Stimulated activated effector memory CD8-positive, alpha-beta T cell treated with anti-CD3 and anti-CD28 coated beads, Interleukin-12 subunit alpha, Interleukin-12 subunit beta, amount 100 ng/mL, for 72 hours (primary cell): ENCODE measurements at regions not wholly inside any gene's neighbourhood (a gene's known extent, or its start where the extent isn't known, plus 50 kb on each side); places are given as distances from the start of the nearest gene placed in this dataset.
"Not testable (repeated sequence)": the region's sequence is repeated elsewhere in the genome, so short reads cannot be mapped to it uniquely, and the experiment has no call there.

Source experiments
- ATAC-seq: fragments of 150-1000 bp; cut with Tn5 transposase; 2 replicates; pipeline ENCODE4 v1.10.0; 2021
- DNase-seq, 2 donors: peaks; one replicate each; pipeline ENCODE4 v3.0.0; 2021 to 2022; ENCODE audit warnings: low spot score in 2 of 2
- H3K27ac Mint-ChIP-seq: one replicate; pipeline ENCODE4 v1.8.0; 2022; ENCODE audit warnings: mild to moderate bottlenecking, mixed read lengths
- H3K36me3 Mint-ChIP-seq: one replicate; pipeline ENCODE4 v1.8.0; 2022; ENCODE audit warnings: mild to moderate bottlenecking, mixed read lengths
- H3K4me1 Mint-ChIP-seq: one replicate; pipeline ENCODE4 v1.8.0; 2022; ENCODE audit warnings: mixed read lengths
- H3K4me3 Mint-ChIP-seq: one replicate; pipeline ENCODE4 v1.8.0; 2022; ENCODE audit warnings: mild to moderate bottlenecking, mixed read lengths
- H3K9me3 Mint-ChIP-seq: one replicate; pipeline ENCODE4 v1.8.0; 2022; ENCODE audit warnings: mixed read lengths

DNA sequence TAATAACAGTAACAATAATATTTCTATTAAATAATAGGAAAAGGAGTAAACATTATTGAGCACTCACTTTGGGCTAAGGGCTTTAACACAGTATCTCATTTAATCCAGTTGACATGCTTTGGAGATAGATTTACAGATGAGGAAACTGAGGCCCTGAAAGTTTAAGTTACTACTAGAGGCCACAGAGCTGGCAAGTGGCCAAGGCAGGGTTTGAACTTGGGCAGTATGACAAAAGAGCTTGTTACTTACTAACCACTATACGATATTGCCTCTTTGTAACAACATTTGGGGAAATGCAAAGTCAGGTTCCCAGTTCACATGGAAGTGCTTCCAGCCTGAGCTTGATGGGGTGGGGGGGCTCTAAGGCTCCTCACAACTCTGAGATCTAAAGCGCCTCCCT is 149.1 kb upstream of the LMCD1 start:
- no peak overlapping the region for H3K27ac Mint-ChIP-seq
- no peak for DNase-seq
- H3K36me3 Mint-ChIP-seq = peaks cover 7% of the 10 kb centered on the region
- ATAC-seq = no peak
- peaks cover 4% of the 10 kb centered on the region for H3K9me3 Mint-ChIP-seq
- no peak overlapping the region for H3K4me3 Mint-ChIP-seq
- peaks cover 30% of the 10 kb centered on the region for H3K4me1 Mint-ChIP-seq

DNA sequence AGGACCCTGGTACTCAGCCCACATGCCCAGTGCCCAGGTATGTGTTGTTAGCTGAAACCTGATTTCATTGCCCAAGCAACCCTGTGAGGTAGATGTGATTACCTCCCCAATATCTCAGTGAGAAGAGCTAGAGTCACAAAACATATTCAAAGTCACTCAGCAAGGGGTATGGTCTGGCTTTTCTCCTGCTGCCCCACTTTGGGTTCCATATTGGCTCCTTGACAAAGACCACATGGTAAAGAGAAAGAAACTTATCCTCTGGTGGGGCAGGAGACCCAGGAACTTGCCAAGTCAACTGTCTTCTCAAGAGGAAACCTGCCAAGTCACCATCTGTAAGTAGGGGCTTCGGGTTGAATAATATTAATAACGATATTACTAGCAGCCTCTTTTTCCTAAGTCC is 148.3 kb upstream of the LMCD1 start:
- peaks cover 7% of the 10 kb centered on the region for H3K9me3 Mint-ChIP-seq
- ATAC-seq (no peak), DNase-seq (no peak)
- peaks cover 38% of the 10 kb centered on the region for H3K4me1 Mint-ChIP-seq
- peaks cover 7% of the 10 kb centered on the region for H3K36me3 Mint-ChIP-seq
- H3K27ac Mint-ChIP-seq = no peak overlapping the region
- H3K4me3 Mint-ChIP-seq = no peak overlapping the region

- H3K4me3 Mint-ChIP-seq = no peak overlapping the region
Observed at GRCh38 chr3:8355346-8355745, 146.3 kb upstream of the LMCD1 start.

DNA sequence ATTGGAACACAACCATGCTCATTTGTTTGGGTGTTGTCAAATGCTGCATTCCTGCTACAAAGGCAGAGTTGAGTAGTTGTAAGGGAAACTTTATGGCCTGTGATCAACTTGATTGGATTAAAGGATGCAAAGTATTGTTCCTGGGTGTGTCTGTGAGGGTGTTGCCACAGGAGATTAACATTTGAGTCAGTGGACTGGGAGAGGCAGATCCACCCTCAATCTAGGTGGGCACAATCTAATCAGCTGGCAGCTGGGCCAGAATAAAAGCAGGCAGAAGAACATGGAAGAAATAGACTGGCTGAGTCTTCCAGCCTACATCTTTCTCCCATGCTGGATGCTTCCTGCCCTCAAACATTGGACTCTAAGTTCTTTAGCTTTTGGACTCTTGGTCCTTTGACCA is 145.6 kb upstream of the LMCD1 start:
- not testable (repeated sequence) for H3K4me3 Mint-ChIP-seq, ATAC-seq
- H3K27ac Mint-ChIP-seq = peak overlapping the region; percentile 84

More at GRCh38 chr3:8355346-8355745, 146.3 kb upstream of the LMCD1 start:
- ATAC-seq = no peak
- peak overlapping the region; percentile 84 for H3K27ac Mint-ChIP-seq
- DNase-seq = no peak
- peaks cover 7% of the 10 kb centered on the region for H3K36me3 Mint-ChIP-seq
- H3K4me1 Mint-ChIP-seq = peaks cover 38% of the 10 kb centered on the region
- H3K9me3 Mint-ChIP-seq = peaks cover 5% of the 10 kb centered on the region

GRCh38 chr3:8357859-8358258 is 143.8 kb upstream of the LMCD1 start:
- H3K36me3 Mint-ChIP-seq = peaks cover 7% of the 10 kb centered on the region
- H3K27ac Mint-ChIP-seq = peak overlapping the region; percentile 84
- peaks cover 13% of the 10 kb centered on the region for H3K9me3 Mint-ChIP-seq
- DNase-seq (no peak), ATAC-seq (no peak)
- peaks cover 31% of the 10 kb centered on the region for H3K4me1 Mint-ChIP-seq
- H3K4me3 Mint-ChIP-seq = peak overlapping the region; percentile 40

More for the DNA sequence above, 145.6 kb upstream of the LMCD1 start:
- H3K4me1 Mint-ChIP-seq = peaks cover 38% of the 10 kb centered on the region
- not testable (repeated sequence) for DNase-seq, H3K36me3 Mint-ChIP-seq, H3K9me3 Mint-ChIP-seq

DNA sequence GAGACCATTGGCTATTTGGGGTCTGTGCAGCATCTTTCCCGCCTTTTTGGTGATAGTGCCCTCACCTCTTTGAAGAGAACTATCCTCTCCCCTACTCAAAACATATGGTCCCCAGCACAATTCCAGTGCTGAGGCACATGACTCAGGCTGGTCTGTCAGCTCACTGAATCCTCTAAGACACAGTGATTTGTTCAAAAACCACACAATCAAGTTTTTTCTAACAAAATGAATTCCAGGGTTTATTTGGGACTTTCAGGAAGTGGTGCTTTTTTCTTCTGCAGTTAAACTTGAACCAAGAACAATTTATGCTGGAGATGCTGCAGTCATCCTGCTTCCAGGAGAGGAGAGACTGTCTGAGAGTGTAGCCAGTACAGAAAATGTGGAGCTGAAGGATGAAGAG is 142.5 kb upstream of the LMCD1 start:
- no peak overlapping the region for H3K27ac Mint-ChIP-seq
- DNase-seq (no peak), ATAC-seq (no peak)
- H3K4me3 Mint-ChIP-seq = no peak overlapping the region
- peaks cover 26% of the 10 kb centered on the region for H3K4me1 Mint-ChIP-seq
- peaks cover 7% of the 10 kb centered on the region for H3K36me3 Mint-ChIP-seq
- peaks cover 13% of the 10 kb centered on the region for H3K9me3 Mint-ChIP-seq

GRCh38 chr3:8363200-8363599 is 138.4 kb upstream of the LMCD1 start:
- H3K9me3 Mint-ChIP-seq = peaks cover 7% of the 10 kb centered on the region
- ATAC-seq (no peak), DNase-seq (no peak)
- H3K36me3 Mint-ChIP-seq = no peaks in the 10 kb centered on the region
- H3K4me1 Mint-ChIP-seq = peaks cover under 1% of the 10 kb centered on the region
- no peak overlapping the region for H3K4me3 Mint-ChIP-seq
- no peak overlapping the region for H3K27ac Mint-ChIP-seq

DNA sequence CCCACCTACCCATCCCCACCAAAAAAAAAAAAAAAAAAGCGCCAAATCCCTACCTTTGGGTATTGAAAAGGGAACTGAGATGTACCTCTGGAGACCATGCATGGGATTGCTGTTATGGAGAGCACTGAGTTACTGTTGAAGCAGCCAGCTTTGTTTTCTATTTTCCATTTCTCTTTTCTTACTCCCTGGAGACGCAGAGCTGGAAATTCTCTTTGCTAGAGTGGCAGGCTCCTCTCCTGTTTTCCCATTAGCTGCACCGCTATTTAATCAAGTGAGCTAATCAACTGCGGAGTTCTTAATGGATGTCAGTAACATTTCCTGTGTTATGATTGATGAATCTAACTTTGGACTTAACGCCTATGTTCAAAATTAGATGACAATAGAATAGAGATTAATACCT is 136.1 kb upstream of the LMCD1 start:
- no peaks in the 10 kb centered on the region for H3K4me1 Mint-ChIP-seq
- DNase-seq (no peak), ATAC-seq (no peak)
- H3K27ac Mint-ChIP-seq = no peak overlapping the region
- H3K36me3 Mint-ChIP-seq = no peaks in the 10 kb centered on the region
- H3K9me3 Mint-ChIP-seq = peaks cover 7% of the 10 kb centered on the region
- H3K4me3 Mint-ChIP-seq = no peak overlapping the region

DNA sequence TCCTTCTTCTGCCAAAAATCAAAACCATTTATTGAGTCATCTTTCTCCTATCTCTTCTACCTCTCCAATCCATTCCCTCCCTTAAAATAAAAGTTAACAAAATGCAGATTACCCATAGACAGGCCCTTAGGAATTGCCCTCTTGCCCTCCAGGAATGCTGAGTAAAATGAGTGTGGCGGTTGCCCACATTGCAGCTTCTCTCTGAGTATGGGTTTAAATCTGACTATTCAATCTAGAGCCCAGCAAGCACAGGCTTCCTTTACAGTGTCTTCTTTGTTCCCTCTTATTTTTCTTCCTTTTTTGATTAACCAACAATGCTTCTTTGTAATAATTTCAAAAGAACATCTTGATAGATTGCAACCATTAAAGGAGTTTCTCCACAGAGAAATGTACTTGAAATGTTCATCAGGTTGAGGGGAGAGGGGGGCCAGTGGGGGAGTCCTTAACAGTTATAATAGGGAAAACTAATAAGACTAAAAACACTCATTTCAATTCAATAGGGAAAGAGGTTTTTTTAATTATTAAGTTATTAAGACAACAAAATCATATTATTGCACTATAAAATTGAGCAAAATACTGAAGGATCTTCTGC is 135.3 kb upstream of the LMCD1 start:
- no peak for DNase-seq
- no peak overlapping the region for H3K27ac Mint-ChIP-seq
- no peak for ATAC-seq
- H3K4me3 Mint-ChIP-seq = no peak overlapping the region
- H3K36me3 Mint-ChIP-seq = no peaks in the 10 kb centered on the region
- no peaks in the 10 kb centered on the region for H3K4me1 Mint-ChIP-seq
- H3K9me3 Mint-ChIP-seq = peaks cover 1% of the 10 kb centered on the region

DNA sequence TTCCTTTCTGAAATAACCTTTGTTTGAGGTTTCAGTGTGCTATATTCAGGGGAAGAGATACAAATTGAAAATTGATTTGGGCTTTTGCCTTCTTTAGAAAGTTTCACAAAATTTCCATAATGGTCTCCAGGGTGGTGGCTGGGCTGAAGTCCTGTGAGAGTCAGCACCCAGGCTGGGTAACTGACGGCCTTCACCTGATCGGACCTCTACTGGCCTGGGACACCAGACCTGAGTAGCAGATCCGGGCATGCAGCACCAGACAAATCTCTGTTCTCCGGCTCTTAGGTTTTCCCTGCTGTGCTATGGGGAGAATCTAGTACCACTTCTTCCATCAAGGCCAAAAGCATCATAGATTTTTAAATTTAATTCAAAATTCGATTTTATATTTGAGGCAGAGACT is 133.0 kb upstream of the LMCD1 start:
- DNase-seq (no peak), ATAC-seq (no peak)
- peaks cover 3% of the 10 kb centered on the region for H3K9me3 Mint-ChIP-seq
- H3K4me1 Mint-ChIP-seq = no peaks in the 10 kb centered on the region
- H3K27ac Mint-ChIP-seq = no peak overlapping the region
- no peaks in the 10 kb centered on the region for H3K36me3 Mint-ChIP-seq
- no peak overlapping the region for H3K4me3 Mint-ChIP-seq

- H3K4me3 Mint-ChIP-seq = no peak overlapping the region
Observed at GRCh38 chr3:8369638-8370037, 132.0 kb upstream of the LMCD1 start.

DNA sequence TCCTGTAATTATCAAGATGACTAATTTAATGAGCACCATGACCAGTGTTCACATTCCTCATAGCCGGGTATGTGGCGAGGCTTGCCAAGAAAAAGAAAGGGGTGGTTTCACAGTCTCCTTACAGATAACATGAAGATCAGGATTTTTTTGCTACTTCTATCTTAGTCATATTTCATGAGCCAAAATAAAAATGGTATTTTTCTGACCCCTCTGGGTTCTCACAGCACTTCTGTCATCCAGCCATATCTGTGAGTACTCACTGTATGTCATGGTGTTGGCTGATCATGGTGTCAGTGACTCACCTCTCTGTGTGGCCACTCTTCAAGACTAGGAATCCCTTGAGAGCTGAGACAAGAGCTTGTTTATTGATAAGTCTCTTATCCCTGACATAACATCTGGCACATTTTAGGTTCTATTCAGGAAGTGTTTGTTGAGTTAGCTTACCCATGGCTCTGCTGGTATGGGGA is 130.5 kb upstream of the LMCD1 start:
- no peak for DNase-seq
- Mint-ChIP-seq H3K27ac (no peak overlapping the region), H3K36me3 (no peaks in the 10 kb centered on the region), H3K4me3 (no peak overlapping the region), H3K4me1 (no peaks in the 10 kb centered on the region), H3K9me3 (peaks cover 8% of the 10 kb centered on the region)
- peak; percentile 90 for ATAC-seq

More at GRCh38 chr3:8369638-8370037, 132.0 kb upstream of the LMCD1 start:
- DNase-seq = no peak
- no peak overlapping the region for H3K27ac Mint-ChIP-seq
- no peak for ATAC-seq
- H3K4me1 Mint-ChIP-seq = no peaks in the 10 kb centered on the region
- peaks cover 5% of the 10 kb centered on the region for H3K9me3 Mint-ChIP-seq
- H3K36me3 Mint-ChIP-seq = no peaks in the 10 kb centered on the region

- DNase-seq = no peak
Observed at GRCh38 chr3:8371960-8372463, 129.6 kb upstream of the LMCD1 start.

DNA sequence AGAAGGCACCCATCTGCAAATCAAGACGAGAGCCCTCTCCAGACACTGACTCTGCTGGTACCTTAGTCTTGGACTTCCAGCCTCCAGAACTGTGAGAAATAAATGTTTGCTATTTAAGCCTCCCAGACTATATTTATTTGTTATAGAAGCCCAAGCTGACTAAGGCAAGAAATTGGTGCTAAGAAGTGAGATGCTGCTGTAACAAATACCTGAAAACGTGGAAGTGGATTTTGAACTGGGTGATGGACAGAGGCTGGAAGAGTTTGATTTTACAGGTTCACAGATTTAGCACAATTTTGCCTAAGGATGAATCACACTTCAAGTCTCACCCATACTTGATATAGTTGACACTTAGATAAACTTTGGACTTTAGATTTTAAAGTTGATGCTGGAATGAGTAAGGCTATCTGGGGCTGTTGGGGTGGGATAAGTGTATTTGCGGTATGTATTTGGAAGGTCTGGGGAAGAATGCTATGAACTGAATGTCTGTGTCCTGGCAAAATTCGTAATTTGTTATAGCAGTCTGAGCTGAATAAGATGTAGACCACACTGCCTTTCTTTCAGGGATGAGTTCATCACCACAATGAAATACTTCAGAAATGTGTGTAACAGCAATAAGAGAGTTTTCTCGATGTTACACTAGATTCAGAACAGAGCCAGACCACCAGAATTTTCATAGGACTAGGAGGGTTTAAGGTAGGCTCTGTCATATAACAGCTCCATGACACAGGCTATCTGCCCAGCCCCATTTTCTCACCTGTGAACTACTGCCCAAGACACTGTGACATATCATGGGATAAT is 120.5 kb upstream of the LMCD1 start:
- Mint-ChIP-seq H3K4me3 (no peak overlapping the region), H3K9me3 (no peaks in the 10 kb centered on the region), H3K27ac (no peak overlapping the region), H3K4me1 (no peaks in the 10 kb centered on the region), H3K36me3 (no peaks in the 10 kb centered on the region)
- ATAC-seq (peak; percentile 56), DNase-seq (no peak)

More at GRCh38 chr3:8371960-8372463, 129.6 kb upstream of the LMCD1 start:
- peaks cover 8% of the 10 kb centered on the region for H3K9me3 Mint-ChIP-seq
- H3K27ac Mint-ChIP-seq = no peak overlapping the region
- no peak for ATAC-seq
- no peaks in the 10 kb centered on the region for H3K4me1 Mint-ChIP-seq
- no peak overlapping the region for H3K4me3 Mint-ChIP-seq
- no peaks in the 10 kb centered on the region for H3K36me3 Mint-ChIP-seq

DNA sequence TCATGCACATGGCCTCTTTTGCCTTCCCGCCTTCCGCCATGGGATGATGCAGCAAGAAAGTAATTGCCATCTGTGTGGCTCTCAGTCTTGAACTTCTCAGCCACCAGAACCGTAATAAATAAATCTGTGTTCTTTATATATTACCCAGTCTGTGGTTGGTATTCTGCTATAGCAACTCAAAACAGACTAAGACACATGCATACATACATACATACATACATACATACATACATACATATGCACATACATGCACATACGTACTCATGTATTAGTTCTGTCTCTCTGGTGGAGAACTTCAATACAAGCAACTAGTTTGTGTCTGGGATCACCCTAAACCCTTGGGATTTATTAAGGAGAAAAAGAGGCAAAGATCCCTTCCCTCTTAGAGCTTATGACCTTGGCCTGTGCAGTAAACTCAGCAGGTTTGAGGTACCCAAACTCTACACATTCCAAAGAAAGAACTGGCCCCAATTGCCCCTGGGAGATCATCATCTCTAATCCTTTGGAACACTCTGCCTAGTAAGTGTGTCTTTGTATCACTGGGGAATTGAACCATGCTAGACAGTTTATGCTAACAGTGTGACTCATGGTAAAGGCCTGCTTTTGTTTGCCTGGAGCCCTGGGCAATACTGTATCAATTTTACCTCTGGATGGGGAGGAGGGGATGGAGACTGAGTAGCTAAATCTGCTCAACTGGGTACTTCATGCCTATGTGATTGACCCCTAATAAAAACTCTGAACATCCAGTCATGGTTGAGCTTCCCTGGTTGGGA is 115.6 kb upstream of the LMCD1 start:
- Mint-ChIP-seq H3K9me3 (no peaks in the 10 kb centered on the region), H3K27ac (no peak overlapping the region)

More for the DNA sequence above, 115.6 kb upstream of the LMCD1 start:
- Mint-ChIP-seq H3K4me3 (no peak overlapping the region), H3K36me3 (no peaks in the 10 kb centered on the region), H3K4me1 (no peaks in the 10 kb centered on the region)
- DNase-seq (no peak), ATAC-seq (no peak)
